Fibroblast of peridontal ligament (primary cell): ENCODE measurements at regions not wholly inside any gene's neighbourhood (a gene's known extent, or its start where the extent isn't known, plus 50 kb on each side); places are given as distances from the start of the nearest gene placed in this dataset.
A peak's percentile ranks its signal among the peaks of the same experiment; 100 is the strongest.

Experiments used
- DNase-seq: peaks from one replicate; pipeline ENCODE4 v3.0.0-alpha.2; 2010; ENCODE audit errors: extremely low read depth

DNA sequence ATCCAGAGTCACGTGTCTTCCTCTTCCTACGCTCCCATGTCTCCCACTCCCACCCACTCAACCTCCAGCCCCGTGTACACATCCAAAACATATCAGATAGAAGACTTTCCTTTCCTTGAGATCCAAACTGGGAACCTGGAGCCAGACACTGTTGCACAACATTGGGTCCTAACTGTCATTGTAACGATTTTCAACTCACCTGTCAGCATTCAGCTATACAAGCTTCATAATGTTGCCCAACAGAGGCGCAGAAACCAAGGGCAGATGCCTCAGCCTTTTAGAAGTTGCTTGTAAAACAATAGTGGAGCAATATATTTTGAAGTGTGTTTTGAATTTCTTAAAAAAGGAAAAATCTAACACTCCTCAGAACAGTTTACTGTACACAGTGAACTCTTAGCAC is 84.9 kb upstream of the GLIS3 start:
- no peak for DNase-seq

DNA sequence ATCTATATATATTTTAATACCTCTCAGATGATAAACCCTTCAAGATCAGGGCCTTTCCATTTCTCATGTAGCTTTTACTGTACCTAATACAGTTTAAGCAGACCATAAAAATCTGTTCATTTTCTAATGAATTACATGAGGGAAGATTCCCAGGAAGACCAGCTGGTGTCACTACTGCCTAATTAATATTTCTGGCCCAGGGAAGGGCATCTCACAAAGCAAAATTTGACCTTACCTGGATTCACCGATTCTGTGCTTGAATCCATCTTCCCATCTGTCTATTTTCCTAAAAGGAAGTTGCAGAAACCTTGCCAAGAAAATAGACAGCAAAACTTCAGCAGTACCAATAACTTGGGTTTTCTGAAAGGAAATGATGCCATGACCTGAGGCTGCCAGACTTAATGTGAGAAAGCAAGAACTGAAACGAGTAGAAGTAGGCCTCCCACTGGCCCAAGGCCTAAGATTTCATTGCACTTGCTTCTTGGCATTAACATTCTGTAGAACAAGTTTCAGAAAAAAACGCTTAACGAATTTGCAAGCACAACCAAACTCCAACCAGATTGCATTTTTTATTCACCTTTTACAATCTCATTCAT is 83.0 kb upstream of the GLIS3 start:
- DNase-seq: peak; percentile 54

DNA sequence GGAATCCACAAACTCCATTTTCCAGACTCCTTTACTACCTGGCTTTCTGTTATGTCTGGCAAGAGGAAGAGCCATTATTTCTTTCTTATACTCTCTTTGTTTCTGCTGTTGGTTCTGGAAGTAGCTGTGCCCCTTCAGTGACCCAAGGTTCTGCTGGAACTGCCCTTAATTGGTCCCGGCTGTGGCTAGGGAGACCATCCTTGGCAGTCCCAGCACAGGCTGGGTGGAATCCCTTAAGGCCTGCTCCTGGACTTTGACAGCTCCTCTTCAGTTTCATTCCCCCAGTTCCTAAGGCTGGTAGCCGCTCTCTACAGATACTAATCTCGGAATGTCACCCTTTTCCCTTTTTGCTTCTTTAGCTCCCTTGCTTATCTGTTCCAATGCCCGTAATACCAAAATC is 81.9 kb upstream of the GLIS3 start:
- DNase-seq: peak; percentile 13

GRCh38 chr9:4380406-4380805 is 80.5 kb upstream of the GLIS3 start:
- DNase-seq: no peak

DNA sequence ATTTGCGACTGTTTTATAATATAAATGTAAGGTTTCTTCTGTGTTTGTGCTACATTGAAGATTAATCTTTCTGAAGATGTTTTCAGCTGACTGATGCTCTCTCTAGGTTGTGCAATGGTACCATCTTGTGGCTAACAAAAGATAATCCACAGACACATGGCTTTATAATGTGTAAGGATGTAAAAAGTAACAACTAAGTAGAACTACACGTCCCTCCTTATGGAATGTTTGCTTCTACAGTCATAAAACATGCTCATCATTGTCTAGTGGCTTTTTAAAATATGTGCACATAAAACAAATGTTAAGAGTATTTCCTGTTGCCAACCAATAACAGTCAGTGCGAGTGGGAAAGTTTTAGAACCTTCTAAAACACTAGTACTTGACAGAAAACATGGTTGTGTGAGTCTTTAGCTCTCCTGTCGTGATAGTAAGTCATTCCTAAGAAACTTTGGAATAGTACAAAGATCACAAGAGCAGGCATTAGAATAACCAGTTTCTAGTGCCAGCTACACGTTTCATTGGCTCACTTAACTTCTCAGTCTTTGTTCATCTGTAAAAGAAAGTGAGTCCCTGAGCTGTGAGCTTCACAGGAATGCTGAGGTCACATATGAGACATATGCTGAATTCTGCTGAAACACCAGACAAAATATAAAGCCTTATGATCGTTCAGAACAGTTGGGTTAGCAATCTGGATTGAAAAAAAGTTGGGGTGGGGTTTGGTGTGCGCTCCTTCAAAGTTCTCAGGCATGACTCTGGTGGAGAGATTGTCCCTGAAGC is 75.7 kb upstream of the GLIS3 start:
- peak; percentile 86 for DNase-seq

DNA sequence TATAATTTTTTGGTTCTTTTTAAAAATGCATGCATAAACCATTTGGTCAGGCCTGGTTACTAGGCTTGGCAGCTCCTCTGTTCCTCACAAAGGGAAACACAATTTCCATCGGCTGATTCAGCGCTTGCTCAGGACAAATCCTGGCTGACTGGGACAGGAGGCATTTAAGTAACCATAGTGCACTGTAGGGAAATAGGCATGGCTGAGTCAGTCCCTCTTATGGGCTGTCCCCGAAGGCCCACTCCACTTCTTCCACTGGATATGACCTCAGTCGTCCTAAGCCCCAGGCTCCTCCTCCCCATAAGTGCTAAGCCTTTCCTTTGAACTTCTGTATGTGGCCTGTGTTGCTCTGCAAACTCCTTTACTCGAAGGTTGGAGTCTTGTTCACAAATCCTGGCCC is 71.2 kb upstream of the GLIS3 start:
- DNase-seq: peak; percentile 92

- DNase-seq: no peak
Measured at GRCh38 chr9:4370501-4370900, 70.6 kb upstream of the GLIS3 start.

DNA sequence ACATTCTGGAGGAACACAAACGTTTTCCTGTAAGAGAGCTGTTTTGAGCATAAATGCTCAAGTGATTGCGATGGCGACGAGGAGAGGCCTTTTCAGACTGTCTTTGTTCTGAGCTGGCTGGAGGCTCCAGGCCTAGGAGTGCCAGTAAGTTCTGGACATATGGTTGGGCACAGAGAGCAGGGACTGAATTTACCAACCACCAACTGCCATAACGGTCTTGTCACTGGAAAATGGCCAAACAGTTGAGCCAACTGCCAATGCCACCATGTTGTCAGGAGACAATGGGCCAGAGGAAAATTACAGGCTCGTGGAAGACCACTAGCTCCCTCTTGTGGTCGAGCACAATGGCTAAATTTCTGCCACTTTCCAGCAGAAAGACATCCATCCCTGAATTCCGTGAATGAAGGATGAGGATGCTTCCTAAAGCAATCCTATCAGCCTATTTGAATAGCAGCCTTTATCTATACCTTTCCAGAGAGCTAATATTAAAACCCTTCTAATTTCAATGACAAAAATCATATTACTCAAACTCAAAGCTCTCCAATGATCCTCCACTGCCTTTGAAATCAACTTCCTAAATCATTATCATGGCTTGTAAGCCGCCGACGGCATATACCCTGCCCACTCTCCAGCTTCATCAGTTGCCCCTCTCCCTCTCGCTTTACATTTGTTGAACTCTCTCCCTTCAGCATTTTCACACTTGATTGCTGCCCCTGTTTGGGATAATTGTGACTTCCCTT is 66.9 kb upstream of the GLIS3 start:
- peak; percentile 58 for DNase-seq

DNA sequence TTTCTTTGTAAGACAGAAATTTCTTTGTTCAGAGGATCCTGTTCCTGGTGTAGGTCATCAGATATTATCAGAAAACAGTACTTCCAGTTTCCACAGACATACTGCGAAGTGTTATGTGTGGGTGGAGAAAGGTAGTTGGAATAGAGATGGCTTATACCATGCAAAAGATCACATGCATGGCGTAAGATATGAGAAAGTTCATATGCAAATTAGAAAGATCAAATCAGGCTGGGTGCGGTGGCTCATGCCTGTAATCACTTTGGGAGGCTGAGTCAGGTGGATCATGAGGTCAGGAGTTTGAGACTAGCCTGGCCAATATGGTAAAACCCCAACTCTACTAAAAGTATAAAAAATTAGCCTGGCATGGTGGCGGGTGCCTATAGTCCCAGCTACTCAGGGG is 65.2 kb upstream of the GLIS3 start:
- DNase-seq: no peak

- DNase-seq: peak; percentile 19
Measured at GRCh38 chr9:4362281-4362680, 62.4 kb upstream of the GLIS3 start.

DNA sequence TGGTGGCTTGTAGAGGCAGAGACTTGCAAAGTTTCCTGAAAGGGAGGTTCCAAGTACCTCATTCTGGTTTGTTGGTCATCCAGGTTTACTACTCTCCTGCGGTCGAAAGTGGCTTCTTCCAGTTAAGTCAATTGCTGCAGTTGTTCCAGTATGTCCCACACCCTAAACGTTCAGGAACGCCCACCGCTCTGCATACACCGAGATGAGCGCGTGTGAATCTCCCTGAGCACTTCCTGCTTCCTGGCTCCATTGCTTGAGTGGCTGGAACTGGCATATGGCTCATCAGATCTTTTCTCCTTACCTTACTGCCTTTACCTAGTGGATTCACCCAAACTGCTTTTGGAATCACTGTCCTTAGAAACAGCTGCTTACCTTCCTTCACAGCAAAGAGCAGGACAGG is 59.1 kb upstream of the GLIS3 start:
- no peak for DNase-seq

GRCh38 chr9:4357929-4358328 is 58.1 kb upstream of the GLIS3 start:
- no peak for DNase-seq

DNA sequence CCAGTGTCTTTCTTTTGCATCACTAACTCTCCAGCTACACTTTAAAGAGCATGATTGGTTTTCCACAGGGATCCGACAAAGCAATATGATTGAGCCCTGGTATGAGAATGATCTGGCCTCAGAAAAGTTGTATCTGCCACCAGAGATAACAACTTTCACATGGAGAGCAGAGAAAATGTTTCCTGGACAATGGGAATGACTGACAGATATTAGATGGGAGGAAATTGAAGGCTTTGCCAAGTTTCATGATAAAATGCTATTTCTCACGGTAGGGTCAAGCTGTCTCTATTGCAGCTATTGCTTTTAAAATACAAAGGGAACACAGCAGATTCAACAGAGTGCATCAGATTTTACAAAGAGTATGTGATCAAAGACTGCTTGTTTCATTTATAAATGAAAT is 56.4 kb upstream of the GLIS3 start:
- no peak for DNase-seq

DNA sequence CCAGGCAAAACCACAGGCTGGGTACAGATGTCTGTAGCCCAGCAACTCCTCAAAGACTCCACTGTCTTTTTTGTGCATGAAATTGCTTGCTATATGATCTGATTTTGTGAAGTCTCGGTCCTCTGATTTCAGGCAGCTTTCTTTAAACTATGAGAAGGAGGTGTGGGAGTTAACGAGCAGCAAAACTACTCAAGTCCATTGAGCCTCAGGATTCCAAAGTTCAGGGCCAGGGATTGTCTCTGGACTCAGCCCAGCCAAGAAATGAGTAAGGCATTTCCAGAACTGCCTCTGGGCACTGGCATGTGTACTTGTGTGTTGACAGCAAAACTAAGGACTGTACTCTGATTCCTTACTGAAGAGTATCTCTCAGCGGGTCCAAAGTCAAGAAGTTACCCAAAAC is 53.4 kb upstream of the GLIS3 start:
- no peak for DNase-seq

- DNase-seq: no peak
Measured at GRCh38 chr9:4349816-4350418, 50.0 kb upstream of the GLIS3 start.
